Karpas-422 (cell line): ENCODE measurements at regions not wholly inside any gene's neighbourhood (a gene's known extent, or its start where the extent isn't known, plus 50 kb on each side); places are given as distances from the start of the nearest gene placed in this dataset.

ENCODE experiments used
- DNase-seq: peaks from one replicate; pipeline ENCODE4 v3.0.0-alpha.2; 2015
- H2AFZ ChIP-seq: fragments of 200-600 bp; sonication (generic); 2 replicates; pipeline ENCODE4 v1.6.1; 2014; ENCODE audit warnings: antibody characterized with exemption, low read length, mixed read lengths
- H3K27ac ChIP-seq: fragments of 200-600 bp; sonication (generic); 2 replicates; pipeline ENCODE4 v1.5.1; 2014; ENCODE audit warnings: mild to moderate bottlenecking, low read length, moderate library complexity
- H3K27me3 ChIP-seq: fragments of 200-600 bp; sonication (generic); 2 replicates; pipeline ENCODE4 v1.6.1; 2014; ENCODE audit warnings: low read length, mixed read lengths
- H3K36me3 ChIP-seq: fragments of 200-600 bp; sonication (generic); 2 replicates; pipeline ENCODE4 v1.6.1; 2014; ENCODE audit warnings: low read length, mixed read lengths; ENCODE audit not compliant: insufficient read depth
- H3K4me1 ChIP-seq: fragments of 200-600 bp; sonication (generic); 2 replicates; pipeline ENCODE4 v1.6.1; 2014; ENCODE audit warnings: mild to moderate bottlenecking, low read length, mixed read lengths
- H3K4me2 ChIP-seq: fragments of 200-600 bp; sonication (generic); 2 replicates; pipeline ENCODE4 v1.6.1; 2014; ENCODE audit warnings: low read length, low read depth, mild to moderate bottlenecking; ENCODE audit not compliant: poor library complexity, severe bottlenecking
- H3K4me3 ChIP-seq: fragments of 200-600 bp; sonication (generic); 2 replicates; pipeline ENCODE4 v1.5.1; 2014; ENCODE audit warnings: mild to moderate bottlenecking, antibody characterized with exemption, low read length, mixed read lengths
- H3K79me2 ChIP-seq: fragments of 200-600 bp; sonication (generic); 2 replicates; pipeline ENCODE4 v1.6.1; 2014; ENCODE audit warnings: mild to moderate bottlenecking, low read length, mixed read lengths
- H3K9ac ChIP-seq: fragments of 200-600 bp; sonication (generic); 2 replicates; pipeline ENCODE4 v1.6.0; 2014; ENCODE audit warnings: low read length
- H3K9me2 ChIP-seq: fragments of 200-600 bp; sonication (generic), shearing (Covaris generic); replicated peaks from 2 replicates; pipeline ENCODE4 v1.6.0; 2014; ENCODE audit warnings: mild to moderate bottlenecking, low read length, moderate library complexity; ENCODE audit not compliant: insufficient read depth
- H3K9me3 ChIP-seq: fragments of 300-700, 200-600 bp; sonication (generic); 2 replicates; pipeline ENCODE4 v1.6.1; 2014; ENCODE audit warnings: low read length, mixed read lengths
- H4K20me1 ChIP-seq: fragments of 200-600 bp; sonication (generic); 2 replicates; pipeline ENCODE4 v1.6.1; 2014; ENCODE audit warnings: mild to moderate bottlenecking, antibody characterized with exemption, low read length, low read depth; ENCODE audit not compliant: insufficient read depth

DNA sequence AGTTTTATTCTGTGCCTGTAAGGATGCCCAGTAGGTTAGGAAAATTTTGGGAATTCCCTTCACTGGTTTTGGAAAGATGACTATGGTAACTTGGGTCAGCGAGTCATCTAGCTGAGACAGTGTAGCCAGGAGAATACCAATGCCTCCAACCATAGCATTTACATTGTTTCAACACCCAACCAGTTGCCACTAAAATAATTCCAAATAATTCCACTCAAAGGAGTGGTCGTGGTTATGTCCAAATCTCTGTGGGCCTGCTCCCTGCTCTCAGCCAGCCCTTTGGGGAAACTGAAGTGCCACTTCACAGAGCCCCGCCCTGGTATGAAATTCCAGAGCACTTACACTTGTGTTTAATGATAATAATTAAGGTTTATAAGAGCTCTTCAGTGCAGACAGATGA, 310.5 kb downstream of the PLK2 start:
- no peaks in the 10 kb centered on the region for H3K27me3 ChIP-seq
- no peaks in the 10 kb centered on the region for H3K4me1 ChIP-seq
- H3K79me2 ChIP-seq: no peaks in the 10 kb centered on the region
- H3K9me2 ChIP-seq: no peaks in the 10 kb centered on the region
- H3K9ac ChIP-seq: no peak overlapping the region
- no peak overlapping the region for H3K4me3 ChIP-seq
- H2AFZ ChIP-seq: no peak overlapping the region
- H3K4me2 ChIP-seq: no peak overlapping the region
- no peaks in the 10 kb centered on the region for H4K20me1 ChIP-seq
- no peaks in the 10 kb centered on the region for H3K36me3 ChIP-seq
- DNase-seq: no peak
- H3K9me3 ChIP-seq: no peaks in the 10 kb centered on the region
- H3K27ac ChIP-seq: no peak overlapping the region

DNA sequence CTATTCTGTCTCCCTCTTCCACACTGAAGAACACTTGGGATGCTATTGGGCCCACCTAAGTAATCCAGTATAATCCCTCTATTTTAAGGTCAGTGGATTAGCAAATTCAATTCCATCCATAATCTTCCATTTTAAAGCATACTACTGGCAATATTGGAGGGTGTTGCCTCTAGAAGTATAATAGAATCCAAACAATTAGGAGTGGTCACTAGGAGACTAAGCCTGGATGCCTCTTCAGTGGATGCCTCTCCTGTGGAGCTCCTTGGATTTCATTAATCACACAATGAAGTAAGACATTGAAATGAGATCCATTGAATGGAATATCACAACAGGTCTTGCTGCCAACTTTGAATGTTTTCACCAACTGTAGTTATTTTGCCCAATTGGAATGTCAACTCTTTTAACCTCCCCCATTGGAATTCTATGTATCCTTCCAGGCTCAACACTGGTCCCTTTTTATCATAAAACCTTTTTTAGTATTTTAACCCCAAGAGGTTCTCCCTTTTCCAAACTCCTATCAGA, 311.6 kb downstream of the PLK2 start:
- H3K4me2 ChIP-seq: no peak overlapping the region
- H2AFZ ChIP-seq: no peak overlapping the region
- no peak for DNase-seq
- H3K4me3 ChIP-seq: no peak overlapping the region
- no peaks in the 10 kb centered on the region for H3K27me3 ChIP-seq
- H3K27ac ChIP-seq: no peak overlapping the region
- H3K4me1 ChIP-seq: no peaks in the 10 kb centered on the region
- no peaks in the 10 kb centered on the region for H3K9me3 ChIP-seq
- H3K36me3 ChIP-seq: no peaks in the 10 kb centered on the region
- no peaks in the 10 kb centered on the region for H3K79me2 ChIP-seq
- H3K9ac ChIP-seq: no peak overlapping the region
- no peaks in the 10 kb centered on the region for H3K9me2 ChIP-seq
- H4K20me1 ChIP-seq: no peaks in the 10 kb centered on the region

DNA sequence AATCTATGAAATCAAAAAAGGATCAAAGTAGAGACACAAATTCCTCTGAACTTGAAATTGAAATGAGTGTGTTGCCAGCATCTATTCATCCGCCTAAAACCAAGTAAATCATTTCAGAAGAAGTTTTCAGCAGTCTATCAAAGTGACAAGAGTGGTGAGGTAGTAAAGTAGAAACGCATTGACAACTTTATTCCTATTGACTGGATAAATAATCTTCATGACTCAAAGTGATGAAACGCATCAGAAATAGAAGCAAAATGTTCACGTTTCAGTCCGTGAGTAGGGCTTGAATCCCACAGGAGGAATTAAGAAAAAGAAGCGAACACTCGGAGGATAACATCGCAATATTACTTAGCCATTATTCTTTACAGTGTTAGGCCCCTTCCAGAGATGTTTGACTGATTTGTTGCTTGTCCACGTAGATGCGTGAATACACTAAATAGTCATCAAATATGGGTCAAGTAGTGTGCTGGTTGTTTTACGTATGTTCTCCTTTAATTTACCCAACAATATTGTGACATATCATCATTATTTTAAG, 314.4 kb downstream of the PLK2 start:
- Histone ChIP-seq H3K79me2 (no peaks in the 10 kb centered on the region), H3K4me2 (no peak overlapping the region), H4K20me1 (no peaks in the 10 kb centered on the region), H3K27me3 (no peaks in the 10 kb centered on the region), H3K9me3 (no peaks in the 10 kb centered on the region), H2AFZ (no peak overlapping the region), H3K9me2 (no peaks in the 10 kb centered on the region), H3K27ac (no peak overlapping the region), H3K4me3 (no peak overlapping the region), H3K9ac (no peak overlapping the region), H3K4me1 (no peaks in the 10 kb centered on the region), H3K36me3 (no peaks in the 10 kb centered on the region)
- DNase-seq: no peak

DNA sequence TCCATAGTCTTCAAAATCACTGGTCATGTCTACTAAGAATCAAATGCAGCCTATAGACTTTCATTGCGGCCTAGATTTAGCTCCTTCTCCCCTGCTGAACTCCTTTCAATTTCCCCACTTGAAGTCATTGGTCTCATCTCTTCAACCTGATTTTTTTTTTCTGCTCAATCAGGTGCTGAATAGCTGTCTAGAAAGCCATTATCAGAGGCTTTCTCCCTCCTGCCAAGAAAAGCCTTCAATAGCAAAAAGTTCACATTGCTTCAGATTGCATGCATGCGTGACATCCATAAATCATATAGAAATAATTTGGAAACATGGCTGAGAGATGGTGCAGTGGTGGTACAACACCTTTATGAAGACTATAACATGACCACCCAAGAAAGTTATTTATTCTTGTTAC, 316.2 kb downstream of the PLK2 start:
- Histone ChIP-seq H3K9ac (no peak overlapping the region), H3K27me3 (no peaks in the 10 kb centered on the region), H3K4me2 (no peak overlapping the region), H3K9me3 (no peaks in the 10 kb centered on the region), H3K4me3 (no peak overlapping the region), H4K20me1 (no peaks in the 10 kb centered on the region), H3K36me3 (no peaks in the 10 kb centered on the region), H3K4me1 (no peaks in the 10 kb centered on the region), H2AFZ (no peak overlapping the region), H3K79me2 (no peaks in the 10 kb centered on the region), H3K27ac (no peak overlapping the region), H3K9me2 (no peaks in the 10 kb centered on the region)
- no peak for DNase-seq

DNA sequence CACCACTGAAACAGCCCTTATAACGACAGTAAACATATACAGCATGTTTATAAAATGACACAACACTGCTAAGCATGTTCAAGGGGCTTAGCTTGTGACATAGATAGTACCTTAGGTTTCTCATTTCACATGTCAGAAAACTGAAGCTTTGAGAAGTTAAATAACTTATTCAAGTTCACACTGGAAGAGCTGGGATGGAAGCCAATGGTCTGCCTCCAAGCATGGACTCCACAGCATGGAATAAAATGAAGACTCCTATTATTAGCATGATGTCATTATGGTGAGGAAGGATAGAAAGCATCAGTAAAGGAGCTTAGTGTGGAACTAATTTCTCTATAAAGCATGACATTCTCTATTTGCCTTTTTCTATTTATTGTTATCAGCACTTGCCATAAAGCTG, 316.7 kb downstream of the PLK2 start:
- DNase-seq: no peak
- no peaks in the 10 kb centered on the region for H3K9me3 ChIP-seq
- H3K4me3 ChIP-seq: no peak overlapping the region
- no peak overlapping the region for H3K4me2 ChIP-seq
- no peak overlapping the region for H3K9ac ChIP-seq
- H2AFZ ChIP-seq: no peak overlapping the region
- no peaks in the 10 kb centered on the region for H3K36me3 ChIP-seq
- H3K79me2 ChIP-seq: no peaks in the 10 kb centered on the region
- no peaks in the 10 kb centered on the region for H3K4me1 ChIP-seq
- H3K27ac ChIP-seq: no peak overlapping the region
- H3K27me3 ChIP-seq: no peaks in the 10 kb centered on the region
- H3K9me2 ChIP-seq: no peaks in the 10 kb centered on the region
- H4K20me1 ChIP-seq: no peaks in the 10 kb centered on the region

DNA sequence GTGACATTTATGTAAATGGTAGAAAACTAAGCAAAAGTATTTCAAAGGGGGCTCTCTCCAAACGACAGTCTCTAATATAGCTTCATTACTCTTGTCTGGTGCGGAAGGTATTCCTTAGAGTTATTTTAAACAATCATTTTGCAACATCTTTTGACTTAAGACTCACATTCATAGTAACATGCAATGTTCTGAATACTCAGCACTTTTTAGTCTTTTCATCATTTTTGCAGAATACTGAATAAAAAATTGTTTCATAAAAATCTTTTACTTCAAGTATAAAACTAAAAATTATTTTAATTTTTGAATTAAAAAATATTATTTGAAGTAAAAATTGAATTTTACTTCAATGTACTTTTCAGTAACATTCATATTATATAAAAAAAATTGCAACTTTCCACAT, 321.1 kb downstream of the PLK2 start:
- Histone ChIP-seq H3K36me3 (no peaks in the 10 kb centered on the region), H3K79me2 (no peaks in the 10 kb centered on the region), H3K4me1 (no peaks in the 10 kb centered on the region), H3K4me2 (no peak overlapping the region), H4K20me1 (no peaks in the 10 kb centered on the region), H3K4me3 (no peak overlapping the region), H3K9ac (no peak overlapping the region), H3K27ac (no peak overlapping the region), H2AFZ (no peak overlapping the region), H3K9me3 (no peaks in the 10 kb centered on the region), H3K27me3 (no peaks in the 10 kb centered on the region), H3K9me2 (no peaks in the 10 kb centered on the region)
- DNase-seq: no peak

DNA sequence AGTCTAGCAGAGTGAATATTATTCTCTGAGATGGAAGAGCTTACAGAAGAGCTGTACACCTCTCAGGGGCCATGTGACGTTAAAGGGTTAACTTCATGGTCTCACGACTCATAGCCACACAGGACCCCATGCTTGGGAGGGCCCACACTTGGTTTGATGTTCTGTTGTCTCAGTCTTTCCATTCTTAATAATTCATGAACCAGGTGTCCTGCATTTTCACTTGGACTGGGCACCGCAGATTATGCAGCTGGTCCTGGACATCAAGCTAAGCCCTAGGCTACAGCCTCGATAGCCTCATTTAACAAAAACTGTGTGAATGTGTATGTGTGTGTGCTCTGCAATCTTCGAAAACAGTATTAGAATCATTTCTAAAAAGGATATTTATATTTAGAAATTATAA, 323.5 kb downstream of the PLK2 start:
- H3K27me3 ChIP-seq: no peaks in the 10 kb centered on the region
- no peaks in the 10 kb centered on the region for H3K36me3 ChIP-seq
- H4K20me1 ChIP-seq: no peaks in the 10 kb centered on the region
- no peaks in the 10 kb centered on the region for H3K4me1 ChIP-seq
- no peaks in the 10 kb centered on the region for H3K9me2 ChIP-seq
- no peak overlapping the region for H3K9ac ChIP-seq
- H3K9me3 ChIP-seq: no peaks in the 10 kb centered on the region
- no peak overlapping the region for H2AFZ ChIP-seq
- H3K79me2 ChIP-seq: no peaks in the 10 kb centered on the region
- DNase-seq: no peak
- no peak overlapping the region for H3K4me2 ChIP-seq
- no peak overlapping the region for H3K27ac ChIP-seq
- no peak overlapping the region for H3K4me3 ChIP-seq

DNA sequence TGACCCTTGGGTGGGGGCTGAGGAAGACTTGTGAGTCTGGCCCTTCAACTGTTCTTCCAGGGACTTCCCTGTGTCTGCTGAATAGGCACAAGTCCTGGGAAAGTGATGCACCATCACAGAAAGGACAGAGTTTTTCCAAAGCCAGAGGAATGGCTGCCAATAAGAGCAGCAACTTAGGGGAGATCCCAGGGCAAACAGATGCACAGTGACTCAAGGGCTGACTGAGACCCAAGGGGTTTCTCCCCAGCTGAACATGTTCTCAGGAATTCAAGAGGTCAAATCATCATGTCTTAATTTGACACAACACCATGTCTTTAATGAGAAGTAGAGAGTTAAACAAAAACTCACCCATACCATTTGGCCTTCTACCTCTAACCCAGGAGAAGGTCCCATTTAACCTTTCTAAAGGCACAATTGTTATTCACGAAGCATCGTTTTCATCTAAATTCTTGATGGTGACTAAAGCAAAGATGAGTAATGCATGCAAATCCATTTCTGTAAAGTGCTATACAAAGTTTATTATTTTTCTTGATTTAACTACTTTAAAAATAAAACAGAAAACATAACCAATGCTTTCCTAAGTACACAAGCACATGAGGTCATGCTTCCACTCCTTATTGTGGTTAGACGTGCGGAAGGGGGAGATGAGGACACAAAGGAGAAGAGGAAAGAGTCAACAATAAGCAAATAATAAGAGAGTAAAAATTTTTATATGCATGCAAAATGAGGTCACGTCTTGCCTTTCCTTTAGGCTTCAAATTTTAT, 324.1 kb downstream of the PLK2 start:
- no peaks in the 10 kb centered on the region for H3K9me3 ChIP-seq
- no peaks in the 10 kb centered on the region for H3K4me1 ChIP-seq
- no peak overlapping the region for H3K9ac ChIP-seq
- no peaks in the 10 kb centered on the region for H3K9me2 ChIP-seq
- no peak for DNase-seq
- H2AFZ ChIP-seq: no peak overlapping the region
- no peak overlapping the region for H3K4me2 ChIP-seq
- H3K27ac ChIP-seq: no peak overlapping the region
- H3K4me3 ChIP-seq: no peak overlapping the region
- H3K79me2 ChIP-seq: no peaks in the 10 kb centered on the region
- H4K20me1 ChIP-seq: no peaks in the 10 kb centered on the region
- no peaks in the 10 kb centered on the region for H3K36me3 ChIP-seq
- no peaks in the 10 kb centered on the region for H3K27me3 ChIP-seq
